ENCODE measurements at regions not wholly inside any gene's neighbourhood (a gene's known extent, or its start where the extent isn't known, plus 50 kb on each side); places are given as distances from the start of the nearest gene placed in this dataset.

GRCh38 chr15:87201986-87202385, 1054.6 kb downstream of the NTRK3 start:
- TF ChIP-seq, protein P1, sequence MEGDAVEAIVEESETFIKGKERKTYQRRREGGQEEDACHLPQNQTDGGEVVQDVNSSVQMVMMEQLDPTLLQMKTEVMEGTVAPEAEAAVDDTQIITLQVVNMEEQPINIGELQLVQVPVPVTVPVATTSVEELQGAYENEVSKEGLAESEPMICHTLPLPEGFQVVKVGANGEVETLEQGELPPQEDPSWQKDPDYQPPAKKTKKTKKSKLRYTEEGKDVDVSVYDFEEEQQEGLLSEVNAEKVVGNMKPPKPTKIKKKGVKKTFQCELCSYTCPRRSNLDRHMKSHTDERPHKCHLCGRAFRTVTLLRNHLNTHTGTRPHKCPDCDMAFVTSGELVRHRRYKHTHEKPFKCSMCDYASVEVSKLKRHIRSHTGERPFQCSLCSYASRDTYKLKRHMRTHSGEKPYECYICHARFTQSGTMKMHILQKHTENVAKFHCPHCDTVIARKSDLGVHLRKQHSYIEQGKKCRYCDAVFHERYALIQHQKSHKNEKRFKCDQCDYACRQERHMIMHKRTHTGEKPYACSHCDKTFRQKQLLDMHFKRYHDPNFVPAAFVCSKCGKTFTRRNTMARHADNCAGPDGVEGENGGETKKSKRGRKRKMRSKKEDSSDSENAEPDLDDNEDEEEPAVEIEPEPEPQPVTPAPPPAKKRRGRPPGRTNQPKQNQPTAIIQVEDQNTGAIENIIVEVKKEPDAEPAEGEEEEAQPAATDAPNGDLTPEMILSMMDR (conservative IDR thresholded peaks at IDR 0.05; ENCODE audit: low read length): no peak
- TF ChIP-seq EZH2phosphoT487 (IDR thresholded peaks at IDR 0.05; ENCODE audit: borderline replicate concordance, low read depth, low read length): no peak

Data from OCI-LY7 (cell line).